WTC11 (cell line): ENCODE measurements at regions not wholly inside any gene's neighbourhood (a gene's known extent, or its start where the extent isn't known, plus 50 kb on each side); places are given as distances from the start of the nearest gene placed in this dataset.

Experiments
- ATAC-seq: fragments of 200-7000 bp; cut with Tn5 transposase; 2 replicates; pipeline ENCODE4 v1.10.0; 2021; ENCODE audit warnings: mild to moderate bottlenecking, moderate library complexity
- CTCF ChIA-PET: fragments of 300-600 bp; sonication (Branson Sonifier 250); formaldehyde crosslinking; loops from one replicate; lab custom pipeline; 2021; ENCODE audit warnings: antibody characterized with exemption; lab: Charles Lee
- POLR2A ChIA-PET: fragments of 350-600 bp; sonication (Branson Sonifier 250); formaldehyde crosslinking; loops from one replicate; lab custom pipeline; 2021; ENCODE audit warnings: antibody characterized with exemption; lab: Charles Lee
- DNase-seq: peaks from one replicate; pipeline ENCODE4 v3.0.0; 2021; ENCODE audit warnings: low spot score
- H3K27ac Mint-ChIP-seq: 2 replicates; pipeline ENCODE4 v1.8.0; 2021; ENCODE audit warnings: mixed read lengths
- H3K27me3 Mint-ChIP-seq: 2 replicates; pipeline ENCODE4 v1.8.0; 2021; ENCODE audit warnings: low read depth, mild to moderate bottlenecking, moderate library complexity, mixed read lengths
- H3K36me3 Mint-ChIP-seq: 2 replicates; pipeline ENCODE4 v1.8.0; 2021; ENCODE audit warnings: mixed read lengths
- H3K4me1 Mint-ChIP-seq: 2 replicates; pipeline ENCODE4 v1.8.0; 2022; ENCODE audit warnings: mixed read lengths
- H3K4me3 Mint-ChIP-seq: 2 replicates; pipeline ENCODE4 v1.8.0; 2021; ENCODE audit warnings: mild to moderate bottlenecking, moderate library complexity, mixed read lengths
- H3K9me3 Mint-ChIP-seq: 2 replicates; pipeline ENCODE4 v1.8.0; 2021; ENCODE audit warnings: mixed read lengths
- AFF4 ChIP-seq: sonication (generic); formaldehyde crosslinking; IDR thresholded peaks from 2 replicates; pipeline ENCODE4 v1.8.1; 2023; ENCODE audit warnings: mild to moderate bottlenecking, missing genetic modification reagents, borderline replicate concordance
- ATF1 ChIP-seq: sonication (generic); formaldehyde crosslinking; IDR thresholded peaks from 2 replicates; pipeline ENCODE4 v1.8.1; 2023; ENCODE audit warnings: mild to moderate bottlenecking, moderate library complexity, missing genetic modification reagents
- CREM ChIP-seq: sonication (generic); formaldehyde crosslinking; IDR thresholded peaks from 2 replicates; pipeline ENCODE4 v1.8.1; 2022; ENCODE audit warnings: mild to moderate bottlenecking, missing genetic modification reagents, moderate library complexity
- CTCF ChIP-seq: fragments of 200-600 bp; IDR thresholded peaks from 2 replicates; pipeline ENCODE4 v1.8.0; 2022; ENCODE audit warnings: antibody characterized with exemption
- ELF4 ChIP-seq: sonication (generic); formaldehyde crosslinking; IDR thresholded peaks from 2 replicates; pipeline ENCODE4 v1.8.1; 2022; ENCODE audit warnings: low read depth, mild to moderate bottlenecking, moderate library complexity, missing genetic modification reagents
- ETV6 ChIP-seq: sonication (generic); formaldehyde crosslinking; IDR thresholded peaks from 2 replicates; pipeline ENCODE4 v1.8.1; 2022; ENCODE audit warnings: mild to moderate bottlenecking, missing genetic modification reagents
- FOXP1 ChIP-seq: sonication (generic); formaldehyde crosslinking; IDR thresholded peaks from 2 replicates; pipeline ENCODE4 v1.8.0; 2022; ENCODE audit warnings: missing genetic modification reagents, mild to moderate bottlenecking, moderate library complexity, borderline replicate concordance
- IRF2 ChIP-seq: sonication (generic); formaldehyde crosslinking; IDR thresholded peaks from 2 replicates; pipeline ENCODE4 v1.8.0; 2022; ENCODE audit warnings: low read depth, missing genetic modification reagents, borderline replicate concordance
- JAZF1 ChIP-seq: fragments of 250-450 bp; sonication (Bioruptor Pico); IDR thresholded peaks from 2 replicates; pipeline ENCODE4 v1.9.0; 2021; ENCODE audit warnings: moderate library complexity, mild to moderate bottlenecking, inconsistent platforms
- KAT7 ChIP-seq: sonication (generic); formaldehyde crosslinking; IDR thresholded peaks from 2 replicates; pipeline ENCODE4 v1.8.1; 2023; ENCODE audit warnings: missing genetic modification reagents, mild to moderate bottlenecking, borderline replicate concordance
- MXD4 ChIP-seq: fragments of 250-450 bp; sonication (Bioruptor Pico); IDR thresholded peaks from 2 replicates; pipeline ENCODE4 v1.8.0; 2021; ENCODE audit warnings: mild to moderate bottlenecking, moderate library complexity, borderline replicate concordance
- OVOL2 ChIP-seq: fragments of 250-450 bp; sonication (Bioruptor Pico); IDR thresholded peaks from 2 replicates; pipeline ENCODE4 v1.9.0; 2021; ENCODE audit warnings: mild to moderate bottlenecking, borderline replicate concordance
- PRDM15 ChIP-seq: sonication (generic); formaldehyde crosslinking; IDR thresholded peaks from 2 replicates; pipeline ENCODE4 v1.8.0; 2022; ENCODE audit warnings: missing genetic modification reagents
- SP1 ChIP-seq: sonication (generic); formaldehyde crosslinking; conservative IDR thresholded peaks from 2 replicates; pipeline ENCODE4 v1.8.1; 2022; ENCODE audit warnings: missing genetic modification reagents
- TEAD4 ChIP-seq: sonication (generic); formaldehyde crosslinking; IDR thresholded peaks from 2 replicates; pipeline ENCODE4 v1.8.0; 2022; ENCODE audit warnings: mild to moderate bottlenecking, missing genetic modification reagents
- TP53 ChIP-seq: sonication (generic); formaldehyde crosslinking; IDR thresholded peaks from 2 replicates; pipeline ENCODE4 v1.8.1; 2023; ENCODE audit warnings: mild to moderate bottlenecking, missing genetic modification reagents
- ZNF121 ChIP-seq: sonication (generic); formaldehyde crosslinking; IDR thresholded peaks from 2 replicates; pipeline ENCODE4 v1.8.0; 2023; ENCODE audit warnings: missing genetic modification reagents
- ZNF281 ChIP-seq: sonication (generic); formaldehyde crosslinking; IDR thresholded peaks from 2 replicates; pipeline ENCODE4 v1.8.0; 2023; ENCODE audit warnings: mild to moderate bottlenecking, missing genetic modification reagents
- ZNF396 ChIP-seq: fragments of 250-450 bp; sonication (Bioruptor Pico); IDR thresholded peaks from 2 replicates; pipeline ENCODE4 v1.8.0; 2021; ENCODE audit warnings: mild to moderate bottlenecking, moderate library complexity, borderline replicate concordance
- TF ChIP-seq, protein P1 (sequence below): sonication (generic); formaldehyde crosslinking; IDR thresholded peaks from 2 replicates; pipeline ENCODE4 v1.8.1; 2023; ENCODE audit warnings: mild to moderate bottlenecking, missing genetic modification reagents, moderate library complexity

DNA sequence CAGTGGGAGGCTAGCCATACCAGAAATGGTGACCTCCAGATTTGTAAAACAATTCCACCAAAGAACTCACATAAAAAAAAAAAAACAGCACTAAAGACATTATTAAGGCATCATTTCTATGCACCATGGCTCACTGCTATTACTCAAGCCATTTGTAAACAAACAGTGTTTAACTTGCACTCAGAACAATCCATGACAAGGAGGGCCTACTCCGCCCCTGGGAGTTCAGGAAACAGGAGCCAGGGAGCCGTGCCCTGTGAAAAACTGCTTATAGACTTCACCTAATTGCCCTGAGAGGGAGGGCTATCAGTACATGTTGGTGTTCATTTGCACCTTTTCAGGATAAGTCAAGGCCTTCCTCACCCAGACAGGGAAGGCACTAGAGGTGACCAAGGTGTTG, 103.2 kb downstream of the ZNF429 start:
- no peak for ATAC-seq
- Mint-ChIP-seq H3K9me3 (peaks cover 71% of the 10 kb centered on the region), H3K27ac (no peak overlapping the region), H3K27me3 (peaks cover 28% of the 10 kb centered on the region), H3K4me3 (no peak overlapping the region), H3K4me1 (peaks cover 18% of the 10 kb centered on the region), H3K36me3 (peaks cover 51% of the 10 kb centered on the region)
- ChIA-PET CTCF (no interaction called here), POLR2A (interaction anchor here (0.7 kb wide), 1 partner anchor 1441 kb away, joined by 6 read pairs; the partner anchor contains the start of gene ZNF486)
- DNase-seq = no peak
- TF ChIP-seq TP53 (CRISPR knock-in tag) = no peak
- TF ChIP-seq PRDM15 (CRISPR knock-in tag) = no peak
- TF ChIP-seq TEAD4 (CRISPR knock-in tag) = no peak
- no peak for TF ChIP-seq SP1 (CRISPR knock-in tag)
- no peak for TF ChIP-seq ZNF396 (CRISPR knock-in tag)
- no peak for TF ChIP-seq ETV6 (CRISPR knock-in tag)
- no peak for TF ChIP-seq AFF4 (CRISPR knock-in tag)
- TF ChIP-seq, protein P1, sequence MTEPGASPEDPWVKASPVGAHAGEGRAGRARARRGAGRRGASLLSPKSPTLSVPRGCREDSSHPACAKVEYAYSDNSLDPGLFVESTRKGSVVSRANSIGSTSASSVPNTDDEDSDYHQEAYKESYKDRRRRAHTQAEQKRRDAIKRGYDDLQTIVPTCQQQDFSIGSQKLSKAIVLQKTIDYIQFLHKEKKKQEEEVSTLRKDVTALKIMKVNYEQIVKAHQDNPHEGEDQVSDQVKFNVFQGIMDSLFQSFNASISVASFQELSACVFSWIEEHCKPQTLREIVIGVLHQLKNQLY = no peak
- TF ChIP-seq ZNF281 (CRISPR knock-in tag) = no peak
- TF ChIP-seq ATF1 = no peak
- TF ChIP-seq OVOL2 (CRISPR knock-in tag) = no peak
- TF ChIP-seq JAZF1 = no peak
- TF ChIP-seq IRF2 (CRISPR knock-in tag) = no peak
- TF ChIP-seq ELF4 (CRISPR knock-in tag) = no peak
- no peak for TF ChIP-seq MXD4
- no peak for TF ChIP-seq CREM (CRISPR knock-in tag)
- no peak for TF ChIP-seq KAT7 (CRISPR knock-in tag)
- TF ChIP-seq CTCF = no peak
- no peak for TF ChIP-seq FOXP1 (CRISPR knock-in tag)
- TF ChIP-seq ZNF121 = no peak
